OCI-LY3 (cell line): ENCODE measurements at regions not wholly inside any gene's neighbourhood (a gene's known extent, or its start where the extent isn't known, plus 50 kb on each side); places are given as distances from the start of the nearest gene placed in this dataset.

Source experiments
- CTCF ChIP-seq: fragments of 200-600, 300-600 bp; sonication (generic); IDR thresholded peaks from 2 replicates; pipeline ENCODE4 v1.5.1; 2014; ENCODE audit warnings: antibody characterized with exemption, low read length, low read depth
- EZH2phosphoT487 ChIP-seq: fragments of 200-600 bp; shearing (Covaris generic); IDR thresholded peaks from 2 replicates; pipeline ENCODE4 v1.6.1; 2018; ENCODE audit warnings: antibody characterized with exemption, mixed run types, low read depth

- TF ChIP-seq CTCF (no peak), EZH2phosphoT487 (no peak)
Observed at GRCh38 chr9:118701985-118702384, 667.2 kb downstream of the BRINP1 start.
